Hypothalamus (tissue), 51 donors: ENCODE measurements at regions not wholly inside any gene's neighbourhood (a gene's known extent, or its start where the extent isn't known, plus 50 kb on each side); places are given as distances from the start of the nearest gene placed in this dataset.

Experiments
- DNase-seq, 51 donors: peaks; one replicate each; lab custom pipeline; 2025; lab: John Stamatoyannopoulos, UW

DNA sequence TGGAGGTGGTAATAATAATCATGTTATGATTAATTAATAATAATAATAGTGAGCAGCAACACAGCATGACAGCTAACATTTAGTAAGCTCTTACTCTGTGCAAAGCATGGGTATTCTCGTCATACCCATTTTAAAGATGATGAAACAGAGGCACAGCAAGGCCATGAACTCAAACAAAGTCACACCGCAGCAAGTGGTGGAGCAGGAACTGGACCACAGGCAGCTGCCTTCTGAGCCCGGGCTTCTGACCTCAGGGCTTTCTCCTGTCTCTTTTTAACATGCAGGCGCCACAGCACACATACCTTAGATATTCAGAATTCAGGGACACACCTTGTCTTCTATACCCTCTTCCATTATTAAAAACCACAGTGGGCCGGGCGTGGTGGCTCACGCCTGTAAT is 50.7 kb upstream of the SPATA12 start:
- no peak for DNase-seq

DNA sequence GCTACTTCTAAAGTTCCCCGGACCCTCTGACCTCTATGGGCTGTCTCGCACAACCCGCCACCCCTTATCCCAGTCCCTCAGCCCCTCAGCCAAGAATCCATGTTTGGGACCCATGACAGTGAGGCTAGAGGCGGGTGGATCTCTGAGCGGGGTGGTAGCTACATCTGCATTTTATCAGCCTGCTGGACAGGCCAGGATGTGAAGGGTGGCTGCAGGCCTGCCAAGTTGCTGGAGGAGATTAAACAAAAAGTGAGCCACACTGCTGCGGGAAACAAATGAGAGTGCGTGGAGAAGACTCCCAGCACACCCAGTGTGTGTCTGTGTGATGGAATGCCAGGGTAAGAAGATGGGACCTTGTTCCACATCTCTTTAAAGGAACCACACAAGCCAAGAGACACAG is 51.1 kb upstream of the SPATA12 start:
- no peak for DNase-seq

DNA sequence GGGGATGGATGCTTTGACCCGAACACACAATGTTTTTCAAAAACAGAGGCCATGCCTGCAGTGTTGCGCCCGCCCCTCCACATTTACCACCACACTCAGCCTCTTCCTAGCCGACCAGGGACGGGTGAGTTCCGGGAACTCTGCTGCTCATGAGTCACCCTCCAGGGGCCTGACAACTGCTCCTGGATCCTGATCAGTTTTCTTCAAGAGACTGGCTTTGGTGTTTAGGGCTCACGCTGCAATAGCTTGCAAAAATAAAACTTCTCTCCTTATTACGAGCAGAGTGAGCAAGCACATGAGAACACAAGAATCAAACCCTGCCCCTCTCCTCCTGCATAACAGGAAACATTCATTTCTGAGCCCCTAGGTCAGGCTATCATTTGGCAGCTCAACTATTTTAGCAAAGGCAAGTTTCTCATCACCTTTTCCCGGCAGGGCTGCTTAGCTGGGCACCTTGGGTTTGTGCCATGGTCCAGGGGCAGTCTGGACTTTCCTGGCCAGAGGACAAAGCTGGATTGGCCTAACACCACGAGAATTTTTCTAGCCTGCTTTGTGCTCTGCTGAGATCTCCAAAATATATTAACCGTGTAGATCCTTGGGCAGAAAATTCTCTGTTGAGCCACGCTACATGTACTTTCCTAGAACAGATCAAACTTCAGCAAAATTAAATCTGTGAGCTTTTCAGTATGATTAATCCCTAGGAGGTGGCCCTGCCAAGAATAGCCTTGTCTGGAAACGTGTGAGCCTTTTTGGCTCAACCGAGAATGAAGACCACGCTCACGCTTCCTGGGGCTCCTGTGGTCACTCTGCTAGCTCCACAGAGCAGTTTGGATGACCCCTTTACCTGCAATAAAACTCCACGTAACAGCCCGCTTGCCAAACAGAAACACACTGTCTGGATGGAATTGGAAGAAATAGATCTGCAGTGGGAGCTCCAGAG is 52.7 kb upstream of the SPATA12 start:
- peak in 32 of 51 donors; percentile 4 to 78 (median 38) for DNase-seq

DNA sequence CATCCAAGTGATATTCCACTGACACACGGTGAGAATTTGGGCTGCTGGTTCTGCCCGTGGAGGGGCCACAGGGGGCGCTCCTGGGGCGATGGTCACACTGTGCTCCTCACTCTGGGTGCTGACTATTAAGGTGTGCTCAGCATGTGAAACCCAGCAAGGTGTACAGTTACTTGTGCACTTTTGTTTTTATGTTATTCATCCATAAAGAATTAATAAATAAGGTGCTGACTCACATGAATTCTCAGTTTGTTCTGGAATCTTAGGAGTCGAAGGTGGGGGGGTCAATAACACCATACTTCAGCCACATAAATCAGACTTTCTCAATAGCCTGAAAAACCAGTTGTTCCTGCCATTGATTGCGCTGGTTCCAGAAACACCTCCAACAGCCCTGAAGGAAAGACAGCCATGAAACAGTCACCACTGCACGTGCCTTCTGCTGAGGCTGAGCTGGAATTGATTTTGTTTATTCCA is 53.5 kb upstream of the SPATA12 start:
- no peak for DNase-seq

DNA sequence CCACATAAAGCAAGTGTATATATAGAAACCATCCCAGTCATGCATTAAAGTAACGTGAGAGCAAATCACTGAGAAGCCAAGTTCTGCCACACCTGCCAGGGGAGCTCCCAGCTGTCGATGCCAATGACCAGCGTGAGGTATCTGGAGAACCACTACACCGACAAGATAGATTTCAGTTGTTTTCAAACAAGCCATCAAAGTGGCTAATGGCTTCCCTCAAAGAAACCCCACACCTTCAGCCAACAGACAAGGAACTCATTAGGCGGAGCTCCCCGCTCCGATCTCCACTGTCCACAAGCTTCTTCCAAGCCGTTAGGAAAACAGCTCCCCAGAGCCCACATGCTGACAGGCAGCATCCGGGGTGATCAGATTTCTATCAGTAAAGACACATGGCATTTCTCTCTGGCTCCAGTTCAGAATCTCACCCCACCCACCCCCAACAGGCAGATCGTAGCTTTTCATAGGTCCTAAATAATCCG is 54.2 kb upstream of the SPATA12 start:
- DNase-seq, result no peak

DNA sequence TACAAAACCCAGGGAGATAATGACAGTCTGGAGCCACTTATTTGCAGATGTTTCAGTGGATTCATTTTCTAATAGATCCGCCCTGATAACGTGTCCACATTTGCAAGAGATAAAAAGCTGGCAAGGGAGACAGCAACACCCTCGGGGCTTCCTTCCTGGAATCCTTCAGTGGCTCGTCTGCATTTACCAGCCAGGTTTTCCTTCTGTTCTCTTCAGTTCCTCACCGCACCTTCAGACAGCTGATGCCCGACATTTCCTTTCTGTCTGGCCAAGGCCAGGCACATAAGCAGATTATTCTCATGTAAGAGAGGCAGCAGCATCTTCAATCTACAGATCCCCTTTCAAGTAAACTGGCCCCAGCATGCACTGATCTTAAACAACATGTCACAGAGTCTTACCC is 56.2 kb upstream of the SPATA12 start:
- no peak for DNase-seq

DNA sequence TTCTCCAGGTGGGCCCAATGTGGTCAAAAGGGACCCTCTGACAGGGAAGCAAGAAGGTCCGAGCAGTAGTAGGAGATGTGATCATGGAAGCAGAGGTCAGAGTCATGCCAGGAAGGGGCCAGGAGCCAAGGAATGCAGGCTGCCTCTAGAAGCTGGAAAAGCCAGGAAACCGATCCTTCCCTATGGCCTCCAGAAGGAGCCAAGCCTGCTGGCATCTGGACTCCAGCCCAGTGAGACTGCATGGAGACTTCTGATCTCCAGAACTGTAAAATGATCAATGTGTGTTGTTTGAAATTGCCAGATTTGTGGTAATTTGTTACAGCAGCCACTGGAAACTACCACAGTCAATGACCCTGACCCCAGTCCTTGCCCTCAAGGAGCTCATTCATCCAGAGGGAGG is 56.8 kb upstream of the SPATA12 start:
- DNase-seq, result no peak

DNA sequence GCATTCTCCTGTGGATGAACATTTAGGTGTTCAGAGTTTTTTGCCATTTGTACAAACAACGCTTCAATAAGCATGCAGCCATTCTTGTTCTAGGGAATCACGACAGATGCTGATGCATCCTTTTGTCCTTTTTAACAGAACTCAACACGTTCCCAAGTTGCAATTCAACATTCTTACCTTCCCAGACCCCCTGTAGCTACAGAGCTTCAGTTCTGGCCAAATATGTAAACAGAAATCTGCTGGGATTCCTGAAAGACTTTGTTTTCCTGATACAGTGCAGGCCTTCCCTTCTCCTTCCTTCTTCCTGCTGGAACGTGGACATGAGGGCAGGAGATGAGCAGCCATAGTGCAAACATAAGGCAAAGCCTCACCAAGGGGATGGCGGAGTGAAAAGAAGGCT is 59.1 kb upstream of the SPATA12 start:
- DNase-seq, result no peak

DNA sequence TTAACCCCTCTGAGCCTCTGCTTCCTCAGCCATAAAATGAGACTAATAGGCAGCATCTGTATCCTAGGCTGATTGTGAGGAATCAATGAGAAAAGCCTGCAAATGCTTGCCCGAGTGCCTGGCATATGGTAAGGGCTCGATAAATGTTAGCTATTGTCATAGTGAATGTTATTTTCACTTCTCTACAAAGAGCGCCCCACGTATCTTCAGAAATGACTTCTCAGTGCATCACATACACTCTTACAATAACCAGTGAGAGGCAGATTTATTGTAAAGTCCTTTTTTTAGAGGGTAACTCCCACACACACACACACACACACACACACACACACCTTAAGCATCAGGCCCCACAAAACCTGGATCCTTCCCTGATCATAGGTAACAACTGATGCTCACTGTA is 60.5 kb upstream of the SPATA12 start:
- no peak for DNase-seq

DNA sequence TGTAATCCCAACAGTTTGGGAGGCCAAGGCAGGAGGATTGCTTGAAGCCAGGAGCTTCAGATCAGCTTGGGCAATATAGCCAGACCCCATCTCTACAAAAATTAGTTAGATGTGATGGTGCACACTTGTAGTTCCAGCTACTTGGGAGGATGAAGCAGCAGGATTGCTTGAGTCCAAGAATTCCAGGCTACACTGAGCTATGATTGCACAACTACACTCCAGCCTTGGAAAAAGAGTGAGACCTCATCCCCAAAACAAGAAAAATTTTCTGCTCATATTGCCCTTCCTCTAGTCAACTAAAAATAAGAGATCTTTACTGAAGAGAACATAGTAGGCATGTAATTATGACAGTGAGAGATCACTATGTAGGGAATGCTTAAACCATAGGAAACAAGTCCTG is 60.9 kb upstream of the SPATA12 start:
- no peak for DNase-seq

DNA sequence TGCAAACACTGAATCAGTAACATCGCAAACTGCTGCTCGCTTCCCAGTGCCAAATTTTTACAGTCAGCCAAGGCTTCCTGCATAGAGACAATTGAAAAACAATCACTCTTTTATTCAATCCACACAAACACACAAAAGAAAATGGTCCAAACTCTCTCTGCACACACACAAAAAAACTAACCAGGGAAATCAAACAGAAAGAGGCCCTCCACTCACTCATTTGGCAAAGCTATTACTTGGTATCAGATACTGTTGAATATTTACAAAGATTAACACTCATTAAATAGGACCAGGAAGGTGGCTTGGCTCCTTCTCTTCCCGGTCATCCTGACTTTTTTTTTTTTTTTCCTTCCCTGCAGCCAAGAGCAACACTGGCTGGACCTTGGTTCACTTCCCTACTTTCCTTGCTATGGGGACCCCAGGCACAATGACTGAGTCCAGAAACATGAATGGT is 62.4 kb upstream of the SPATA12 start:
- peak in 4 of 51 donors; percentile 5 to 38 (median 14) for DNase-seq

DNA sequence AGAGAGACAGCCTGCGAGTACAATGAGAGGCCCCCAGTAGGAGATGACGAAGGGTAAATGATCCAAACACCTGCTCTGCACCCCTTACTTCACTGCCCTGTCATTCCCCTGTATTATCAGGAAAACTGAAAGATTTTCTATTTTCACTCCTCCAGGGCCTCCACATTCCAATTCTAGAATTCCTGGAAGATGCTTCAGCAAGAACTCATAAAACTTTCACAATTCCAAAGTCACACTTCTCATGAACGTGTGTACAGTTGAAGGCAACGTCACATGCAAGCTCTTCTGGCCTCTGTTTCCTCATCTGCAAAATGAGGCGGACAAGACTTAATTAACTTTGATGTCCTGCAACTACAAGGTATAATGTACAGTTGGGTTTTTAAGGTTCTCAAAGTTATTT is 62.8 kb upstream of the SPATA12 start:
- no peak for DNase-seq

DNA sequence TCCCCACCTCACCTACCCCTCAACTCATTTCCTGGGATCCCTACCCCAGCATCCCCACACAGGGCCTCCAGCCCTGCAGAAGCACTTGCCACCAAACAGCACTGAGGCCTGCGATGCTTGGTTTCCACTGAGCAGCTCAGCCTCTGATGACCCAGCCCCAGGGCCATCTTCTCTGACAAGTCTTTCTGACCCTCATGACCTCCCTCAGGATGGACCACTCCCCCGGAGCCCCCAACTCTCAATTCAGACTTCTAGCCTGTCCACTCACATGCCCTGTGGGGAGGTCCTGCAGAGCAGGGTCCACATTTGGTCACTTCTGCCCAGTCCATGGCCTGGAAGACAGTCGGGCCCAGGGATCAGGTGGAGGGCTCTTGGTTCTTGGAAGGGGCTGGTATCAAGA is 63.4 kb upstream of the SPATA12 start:
- DNase-seq, result no peak

DNA sequence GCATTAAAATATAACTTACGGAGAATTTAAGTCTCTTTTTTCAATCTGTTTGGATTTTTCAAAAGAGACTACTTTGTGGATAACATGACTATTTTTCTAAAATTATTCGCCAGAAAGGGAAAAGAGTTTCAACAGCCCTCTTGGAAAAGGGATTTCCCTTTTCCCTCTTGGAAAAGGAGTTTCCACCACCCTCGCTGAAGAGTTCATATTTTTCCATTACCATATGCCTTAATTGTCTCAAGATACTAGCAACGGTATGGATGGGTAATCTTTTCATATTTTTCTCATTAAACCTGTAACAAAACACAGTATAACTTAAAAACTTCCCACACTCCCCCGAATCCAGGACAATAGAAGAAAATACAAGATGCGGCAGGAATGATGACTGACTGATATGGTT is 66.1 kb upstream of the SPATA12 start:
- DNase-seq, result no peak

DNA sequence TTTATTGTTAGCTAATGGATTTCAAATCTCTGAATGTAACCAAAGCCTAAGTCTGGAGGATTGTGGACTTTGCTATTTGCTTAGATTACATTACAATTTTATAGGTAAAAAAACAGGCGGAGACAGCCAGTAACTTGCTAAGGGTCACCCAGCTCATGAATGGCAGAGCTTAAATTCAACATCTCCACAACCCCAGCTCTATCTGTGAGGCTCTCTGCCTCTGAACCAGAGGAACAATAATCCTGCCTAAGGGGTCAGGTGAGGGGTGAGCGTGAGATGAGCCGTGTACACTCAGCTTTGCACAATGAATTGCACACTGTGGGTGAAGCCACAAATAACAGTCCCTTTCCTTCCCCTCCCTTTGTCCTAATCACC is 69.8 kb upstream of the SPATA12 start:
- DNase-seq, result no peak

DNA sequence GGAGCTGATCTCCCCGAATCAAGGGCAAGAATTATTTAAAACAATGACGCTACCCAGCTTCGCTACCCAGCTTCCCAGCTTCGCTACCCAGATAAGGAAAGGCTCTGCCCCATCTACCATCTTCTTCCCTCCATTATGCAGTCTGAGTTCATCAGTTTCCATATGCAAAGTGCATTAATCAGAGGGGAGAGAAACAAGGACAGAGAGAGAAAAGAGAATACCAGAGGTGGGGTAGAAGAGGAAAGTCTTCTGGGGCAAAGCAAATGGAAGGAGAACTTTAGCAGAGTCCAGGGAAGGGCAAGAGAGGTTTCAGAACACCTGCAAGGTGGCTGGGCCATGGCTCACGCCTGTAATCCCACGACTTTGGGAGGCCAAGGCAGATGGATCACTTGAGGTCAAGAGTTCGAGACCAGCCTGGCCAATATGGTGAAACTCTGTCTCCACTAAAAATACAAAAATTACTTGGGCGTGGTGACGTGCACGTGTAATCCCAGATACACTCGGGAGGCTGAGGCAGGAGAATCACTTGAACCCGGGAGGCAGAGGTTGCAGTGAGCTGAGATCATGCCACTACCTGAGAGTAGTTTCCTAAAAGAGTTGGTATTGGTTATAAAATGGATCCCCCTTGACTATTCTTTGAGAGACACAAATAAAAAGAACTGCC is 70.4 kb upstream of the SPATA12 start:
- DNase-seq, result no peak

DNA sequence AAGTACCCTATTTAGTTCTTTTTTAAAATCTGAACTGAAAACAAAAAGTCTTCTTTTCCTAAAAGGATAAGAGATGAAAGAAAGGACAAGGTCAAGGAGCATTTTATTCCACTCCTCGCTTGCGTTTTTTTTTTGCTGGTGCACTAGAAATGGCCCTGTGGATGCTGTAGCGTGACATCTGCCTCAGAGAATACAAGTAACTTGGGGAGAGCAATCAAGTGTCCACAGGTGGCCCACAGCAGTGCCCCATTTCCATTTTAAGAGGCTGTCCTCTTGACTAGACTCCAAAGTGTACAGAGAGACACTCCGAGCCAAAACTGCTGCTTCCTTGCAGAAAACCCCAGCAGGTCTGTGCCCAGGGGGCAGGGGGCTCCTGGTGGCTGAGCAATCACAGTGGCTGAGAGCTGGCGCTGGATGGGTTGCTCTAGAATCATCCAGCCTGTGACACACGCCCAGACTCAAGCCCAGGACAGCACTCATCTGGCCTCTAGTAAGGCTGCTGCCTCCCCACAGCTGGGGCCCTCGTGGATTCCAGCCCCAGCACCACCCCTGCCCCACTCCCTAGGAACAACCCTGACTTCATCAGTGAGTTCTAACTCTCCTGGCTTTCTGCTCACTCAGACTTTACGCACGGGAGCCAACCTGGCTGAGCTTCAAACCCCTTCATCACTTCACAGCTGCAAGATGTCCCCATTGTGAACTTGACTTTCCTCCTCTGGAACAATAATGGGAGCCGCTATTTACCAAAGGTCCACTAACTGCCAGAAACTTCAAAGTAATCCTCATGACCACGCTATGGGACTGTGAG is 71.1 kb upstream of the SPATA12 start:
- DNase-seq, result no peak

DNA sequence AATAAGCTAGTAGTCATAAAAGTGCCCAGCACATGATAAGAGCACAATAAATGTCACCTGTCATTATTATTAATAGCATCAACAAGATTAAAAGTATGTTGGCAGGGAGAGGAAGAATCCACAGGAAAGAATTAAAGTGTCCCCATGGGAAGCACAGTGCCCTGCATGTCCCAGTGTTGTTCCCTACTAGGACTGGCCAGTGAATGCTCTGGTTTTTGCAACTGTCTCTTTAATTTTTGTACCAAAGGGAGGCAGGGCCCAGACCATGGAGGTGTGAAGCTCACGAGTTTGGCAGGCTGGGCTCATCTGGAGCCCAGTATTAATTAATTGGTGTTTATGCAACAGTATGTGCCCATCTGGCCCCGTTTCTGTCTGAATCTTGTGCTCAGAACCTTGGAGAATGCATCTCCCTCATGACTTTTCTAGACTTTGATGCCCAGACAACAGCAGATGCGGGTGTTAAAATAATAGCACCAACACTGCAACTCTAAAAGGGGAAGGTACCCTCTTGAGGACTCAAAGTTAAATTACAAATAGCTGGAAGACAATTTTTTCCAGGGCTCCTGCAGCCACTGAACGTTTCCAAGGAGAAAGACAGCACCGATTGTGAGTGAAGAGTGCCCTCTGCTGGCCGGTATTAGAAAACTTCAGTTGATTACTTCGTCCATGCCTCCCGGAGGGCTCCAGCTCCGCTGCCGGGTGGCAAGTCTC is 71.9 kb upstream of the SPATA12 start:
- DNase-seq, result peak in 48 of 51 donors; percentile 20 to 92 (median 70)

DNA sequence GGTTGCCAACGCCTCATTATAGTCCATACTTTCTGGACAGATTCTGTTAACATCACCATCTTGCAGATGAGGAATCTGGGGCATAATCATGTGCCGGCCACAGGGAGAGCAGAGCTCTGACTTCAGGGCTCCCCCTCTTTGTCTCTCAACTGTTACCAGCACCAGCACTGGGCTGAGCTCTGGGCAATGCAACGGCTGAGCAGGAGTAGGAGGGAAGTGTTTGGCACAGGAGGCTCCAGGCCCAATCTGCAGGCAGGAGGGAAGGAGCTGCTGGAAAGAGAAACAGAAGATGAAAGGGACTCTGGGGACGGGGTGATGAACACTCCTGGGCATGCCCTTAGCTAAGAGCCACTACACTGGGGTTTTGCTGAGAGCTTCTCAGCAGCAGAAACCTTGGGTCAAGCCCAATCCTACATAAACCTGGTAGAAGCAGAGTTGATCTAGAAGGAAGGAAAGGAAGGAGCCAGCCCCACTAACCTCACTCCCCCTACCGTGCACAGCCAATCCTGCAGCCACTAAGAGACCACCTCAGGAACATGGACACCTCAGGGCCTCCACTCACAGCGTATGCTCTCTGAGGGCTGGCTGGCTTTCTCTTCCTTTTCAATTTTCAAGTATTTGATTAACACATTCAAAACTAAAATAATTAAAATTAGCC is 73.1 kb upstream of the SPATA12 start:
- DNase-seq, result no peak

DNA sequence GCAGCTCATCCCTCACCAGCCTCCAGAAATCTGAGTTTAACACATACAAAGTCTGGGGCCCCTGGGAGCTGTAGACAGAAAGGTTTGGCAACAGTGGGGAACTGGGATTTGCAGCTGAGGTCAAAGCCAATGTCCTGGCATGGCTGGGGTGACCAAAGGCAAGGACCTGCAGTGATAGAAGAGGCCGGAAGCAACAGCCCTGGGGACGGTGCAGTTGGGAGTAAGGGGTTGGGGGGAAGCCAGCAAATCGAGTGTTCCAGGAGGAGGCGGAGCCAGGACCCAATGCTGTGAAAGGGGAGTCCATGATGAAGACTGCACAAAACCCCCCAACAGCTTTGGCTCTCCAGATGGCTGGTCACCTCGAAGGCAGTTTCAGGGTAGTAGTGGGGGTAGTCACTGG is 74.1 kb upstream of the SPATA12 start:
- no peak for DNase-seq
